Upper lobe of left lung (tissue), 6 donors: ENCODE measurements at regions not wholly inside any gene's neighbourhood (a gene's known extent, or its start where the extent isn't known, plus 50 kb on each side); places are given as distances from the start of the nearest gene placed in this dataset.

Experiments used
- ATAC-seq, 2 donors: fragments of 200-7000 bp; cut with Tn5 transposase; one replicate each; pipeline ENCODE4 v1.9.1; 2022; ENCODE audit warnings: mild to moderate bottlenecking in 2 of 2, moderate library complexity in 2 of 2; ENCODE audit not compliant: low FRiP score in 2 of 2
- DNase-seq, 2 donors: peaks; one replicate each; pipeline ENCODE4 v3.0.0-alpha.2; 2019 to 2020
- H3K27ac ChIP-seq, 4 donors: fragments of 200-600 bp; sonication (generic); one replicate each; pipeline ENCODE4 v1.5.1; 2016 to 2019
- H3K27me3 ChIP-seq, 4 donors: fragments of 200-600 bp; sonication (generic); one replicate each; pipeline ENCODE4 v1.5.1; 2017 to 2019
- H3K36me3 ChIP-seq, 4 donors: fragments of 200-600 bp; sonication (generic); one replicate each; pipeline ENCODE4 v1.5.1; 2016 to 2019
- H3K4me1 ChIP-seq, 4 donors: fragments of 200-600 bp; sonication (generic); one replicate each; pipeline ENCODE4 v1.5.1; 2018 to 2019
- H3K4me3 ChIP-seq, 4 donors: fragments of 200-600 bp; sonication (generic); one replicate each; pipeline ENCODE4 v1.5.1; 2017 to 2019; ENCODE audit warnings: mild to moderate bottlenecking in 2 of 4, moderate library complexity in 1 of 4
- H3K9me3 ChIP-seq, 4 donors: fragments of 200-600 bp; sonication (generic); one replicate each; pipeline ENCODE4 v1.5.1; 2018 to 2019
- CTCF ChIP-seq, 6 experiments: fragments of 450-650 bp in 4 of 6; fragments of 200-600 bp in 2 of 6; sonication (generic) in 2 of 6; IDR thresholded peaks; one replicate each; pipeline ENCODE4 v1.5.1; 2016 to 2019; ENCODE audit warnings: antibody characterized with exemption in 6 of 6
- EP300 ChIP-seq, 4 donors: sonication (generic); formaldehyde crosslinking; IDR thresholded peaks; one replicate each; pipeline ENCODE4 v1.5.1; 2017; ENCODE audit warnings: antibody characterized with exemption in 4 of 4, control low read depth in 2 of 4
- POLR2A ChIP-seq, 4 donors: fragments of 450-650 bp; IDR thresholded peaks; one replicate each; pipeline ENCODE4 v1.5.1; 2016 to 2017; ENCODE audit warnings: antibody characterized with exemption in 4 of 4, mild to moderate bottlenecking in 2 of 4
- POLR2AphosphoS5 ChIP-seq, 2 donors: sonication (generic); formaldehyde crosslinking; IDR thresholded peaks; one replicate each; pipeline ENCODE4 v1.5.1; 2017; ENCODE audit warnings: antibody characterized with exemption in 2 of 2
- WGBS, 2 donors: methylation state at CpG; one replicate each; pipeline ENCODE4 v1.1.5; 2017 to 2018; 5-methylcytosine and 5-hydroxymethylcytosine counted together
- donor health status: DM: no; HTN: no; CAD: no; lungs with moderate emphysema.
- donor health status: DM: no; HTN: yes; CAD: no; lungs with severe emphysema.

DNA sequence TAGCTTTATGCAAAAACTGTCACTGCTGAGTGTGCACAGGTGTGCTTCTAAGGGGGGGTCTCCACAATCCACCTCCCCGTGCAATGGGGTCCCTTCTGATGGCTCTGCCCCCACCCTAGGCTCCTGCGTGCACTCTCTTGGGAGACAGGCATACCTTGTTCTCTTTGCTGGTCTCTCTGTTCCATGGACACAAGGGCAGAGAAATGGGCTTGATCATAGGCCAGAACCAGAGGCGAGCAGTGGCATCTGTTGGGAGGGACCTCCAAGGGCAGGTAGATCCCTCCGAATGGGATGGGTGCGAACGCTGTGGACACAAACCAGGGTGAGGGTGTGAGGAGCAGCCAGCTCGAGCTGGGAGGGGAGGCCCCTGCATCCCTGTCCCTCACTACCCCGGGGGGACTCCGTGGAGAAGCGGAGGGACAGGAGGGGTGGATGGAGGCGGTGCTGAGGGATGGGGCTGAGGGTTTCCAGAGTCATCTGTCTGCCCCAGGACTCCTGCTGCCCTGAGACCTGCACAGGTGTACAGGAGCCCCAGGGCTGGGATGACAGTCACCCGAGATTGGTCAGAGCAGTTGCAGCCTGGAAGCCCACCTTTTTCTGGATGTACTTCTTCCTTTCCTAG is 175.0 kb downstream of the KLF13 start:
- no peak for ATAC-seq
- 93 to 96% methylated on average over 12 of the region's 12 CpGs for WGBS, 2 donors
- Histone ChIP-seq H3K9me3 (no peaks in the 10 kb centered on the region), H3K4me1 (peaks cover 0 to 5% (median 0%) of the 10 kb centered on the region in 4 donors), H3K27ac (no peak overlapping the region), H3K27me3 (no peaks in the 10 kb centered on the region), H3K4me3 (no peak overlapping the region), H3K36me3 (no peaks in the 10 kb centered on the region)
- TF ChIP-seq EP300 (IDR thresholded peaks at IDR 0.05) (no peak), POLR2A (IDR thresholded peaks at IDR 0.05) (no peak), POLR2AphosphoS5 (IDR thresholded peaks at IDR 0.05) (no peak), CTCF (IDR thresholded peaks at IDR 0.05) (no peak)
- no peak for DNase-seq

GRCh38 chr15:31502541-31503229 is 176.1 kb downstream of the KLF13 start:
- WGBS, 2 donors: 89 to 91% methylated on average over 13 of the region's 13 CpGs
- Histone ChIP-seq H3K27ac (no peak overlapping the region), H3K4me3 (no peak overlapping the region), H3K9me3 (no peaks in the 10 kb centered on the region), H3K4me1 (peaks cover 0 to 5% (median 0%) of the 10 kb centered on the region in 4 donors), H3K27me3 (no peaks in the 10 kb centered on the region), H3K36me3 (no peaks in the 10 kb centered on the region)
- TF ChIP-seq POLR2AphosphoS5 (IDR thresholded peaks at IDR 0.05) (no peak), POLR2A (IDR thresholded peaks at IDR 0.05) (no peak), CTCF (IDR thresholded peaks at IDR 0.05) (no peak)
- no peak for DNase-seq
- no peak for ATAC-seq

DNA sequence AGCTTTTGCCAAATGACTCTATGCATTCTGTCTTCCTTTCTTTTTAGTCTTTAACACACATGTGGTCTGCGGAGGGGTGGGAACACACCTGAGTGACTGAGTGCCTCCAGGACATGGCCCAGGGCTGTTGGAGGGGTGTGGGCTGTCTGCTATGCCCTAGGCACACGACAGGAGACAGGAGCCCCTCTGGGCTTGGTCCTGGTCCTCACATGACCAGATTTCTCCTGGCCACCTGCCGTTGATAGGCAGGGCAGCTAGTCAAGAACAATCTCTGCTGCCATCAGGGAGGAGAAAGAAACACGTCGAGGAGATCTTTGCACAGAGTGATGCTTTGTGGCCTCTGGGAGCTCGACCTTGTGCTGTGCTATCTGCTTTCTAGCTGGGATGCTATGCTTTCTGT is 176.6 kb downstream of the KLF13 start:
- Histone ChIP-seq H3K27ac (no peak overlapping the region), H3K4me1 (peaks cover 0 to 5% (median 0%) of the 10 kb centered on the region in 4 donors), H3K27me3 (no peaks in the 10 kb centered on the region), H3K9me3 (no peaks in the 10 kb centered on the region), H3K36me3 (no peaks in the 10 kb centered on the region), H3K4me3 (no peak overlapping the region)
- WGBS, 2 donors: 90 to 94% methylated on average over 6 of the region's 6 CpGs
- ATAC-seq (no peak), DNase-seq (no peak)
- TF ChIP-seq POLR2AphosphoS5 (IDR thresholded peaks at IDR 0.05) (no peak), POLR2A (IDR thresholded peaks at IDR 0.05) (no peak), CTCF (IDR thresholded peaks at IDR 0.05) (no peak), EP300 (IDR thresholded peaks at IDR 0.05) (no peak)

- H3K4me3 ChIP-seq: no peak overlapping the region
- H3K36me3 ChIP-seq: no peaks in the 10 kb centered on the region
- TF ChIP-seq POLR2AphosphoS5 (IDR thresholded peaks at IDR 0.05) (no peak), CTCF (IDR thresholded peaks at IDR 0.05) (no peak), POLR2A (IDR thresholded peaks at IDR 0.05) (no peak), EP300 (IDR thresholded peaks at IDR 0.05) (no peak)
- peak overlapping the region in 1 of 4 donors; percentile 52 for H3K27ac ChIP-seq
- no peaks in the 10 kb centered on the region for H3K9me3 ChIP-seq
- H3K4me1 ChIP-seq: peaks cover 0 to 5% (median 0%) of the 10 kb centered on the region in 4 donors
- ATAC-seq (no peak), DNase-seq (no peak)
- 91 to 93% methylated on average over 14 to 16 of the region's 17 CpGs for WGBS, 2 donors
- H3K27me3 ChIP-seq: no peaks in the 10 kb centered on the region
These were observed 177.3 kb downstream of the KLF13 start for GRCh38 chr15:31503758-31504461.
